HG02642 (cell line): ENCODE measurements at regions not wholly inside any gene's neighbourhood (a gene's known extent, or its start where the extent isn't known, plus 50 kb on each side); places are given as distances from the start of the nearest gene placed in this dataset.

Experiments
- ATAC-seq: cut with Tn5 transposase; IDR thresholded peaks from one replicate; pipeline ENCODE4 v1.9.1; 2021; ENCODE audit warnings: mild to moderate bottlenecking; ENCODE audit not compliant: unreplicated experiment, poor library complexity

GRCh38 chr13:97133554-97133953 lies 88.6 kb upstream of the MBNL2 start:
- no peak for ATAC-seq

GRCh38 chr13:97133955-97134354 lies 88.2 kb upstream of the MBNL2 start:
- no peak for ATAC-seq

GRCh38 chr13:97134364-97135095 lies 87.6 kb upstream of the MBNL2 start:
- ATAC-seq: no peak

- no peak for ATAC-seq
Measured at GRCh38 chr13:97135883-97136282, 86.2 kb upstream of the MBNL2 start.

- ATAC-seq: no peak
Measured at GRCh38 chr13:97136418-97136817, 85.7 kb upstream of the MBNL2 start.

- no peak for ATAC-seq
Measured at GRCh38 chr13:97139691-97140090, 82.4 kb upstream of the MBNL2 start.

- no peak for ATAC-seq
Measured at GRCh38 chr13:97140131-97140530, 82.0 kb upstream of the MBNL2 start.

- ATAC-seq: no peak
Measured at GRCh38 chr13:97140611-97141010, 81.5 kb upstream of the MBNL2 start.

- ATAC-seq: no peak
Measured at GRCh38 chr13:97141097-97141496, 81.0 kb upstream of the MBNL2 start.

- ATAC-seq: peak; percentile 98
Measured at GRCh38 chr13:97141564-97142005, 80.5 kb upstream of the MBNL2 start.

GRCh38 chr13:97142452-97142851 lies 79.7 kb upstream of the MBNL2 start:
- peak; percentile 43 for ATAC-seq

- ATAC-seq: no peak
Measured at GRCh38 chr13:97145057-97145456, 77.1 kb upstream of the MBNL2 start.

GRCh38 chr13:97148894-97149293 lies 73.2 kb upstream of the MBNL2 start:
- no peak for ATAC-seq

- no peak for ATAC-seq
Measured at GRCh38 chr13:97160421-97160820, 61.7 kb upstream of the MBNL2 start.

GRCh38 chr13:97161582-97162231 lies 60.4 kb upstream of the MBNL2 start:
- ATAC-seq: no peak

- no peak for ATAC-seq
Measured at GRCh38 chr13:97165502-97166425, 56.4 kb upstream of the MBNL2 start.

- ATAC-seq: no peak
Measured at GRCh38 chr13:97171136-97171535, 51.0 kb upstream of the MBNL2 start.
